Ishikawa (cell line): ENCODE measurements at regions not wholly inside any gene's neighbourhood (a gene's known extent, or its start where the extent isn't known, plus 50 kb on each side); places are given as distances from the start of the nearest gene placed in this dataset.

Experiments
- CEBPB ChIP-seq: IDR thresholded peaks from 2 replicates; pipeline ENCODE4 v1.6.1; 2012
- REST ChIP-seq: IDR thresholded peaks from 2 replicates; pipeline ENCODE4 v1.6.1; 2012; ENCODE audit warnings: low read depth, mild to moderate bottlenecking
- TAF1 ChIP-seq: IDR thresholded peaks from 2 replicates; pipeline ENCODE4 v1.6.1; 2012; ENCODE audit warnings: low read depth, mild to moderate bottlenecking
- TF ChIP-seq, protein P1 (sequence below): IDR thresholded peaks from 2 replicates; pipeline ENCODE4 v1.6.1; 2012

GRCh38 chr16:80345701-80346100 is 195.1 kb upstream of the DYNLRB2 start:
- TF ChIP-seq TAF1, result no peak
- TF ChIP-seq, protein P1, sequence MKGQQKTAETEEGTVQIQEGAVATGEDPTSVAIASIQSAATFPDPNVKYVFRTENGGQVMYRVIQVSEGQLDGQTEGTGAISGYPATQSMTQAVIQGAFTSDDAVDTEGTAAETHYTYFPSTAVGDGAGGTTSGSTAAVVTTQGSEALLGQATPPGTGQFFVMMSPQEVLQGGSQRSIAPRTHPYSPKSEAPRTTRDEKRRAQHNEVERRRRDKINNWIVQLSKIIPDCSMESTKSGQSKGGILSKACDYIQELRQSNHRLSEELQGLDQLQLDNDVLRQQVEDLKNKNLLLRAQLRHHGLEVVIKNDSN, result no peak
- no peak for TF ChIP-seq REST
- TF ChIP-seq CEBPB, result no peak
